ENCODE measurements at regions not wholly inside any gene's neighbourhood (a gene's known extent, or its start where the extent isn't known, plus 50 kb on each side); places are given as distances from the start of the nearest gene placed in this dataset.

DNA sequence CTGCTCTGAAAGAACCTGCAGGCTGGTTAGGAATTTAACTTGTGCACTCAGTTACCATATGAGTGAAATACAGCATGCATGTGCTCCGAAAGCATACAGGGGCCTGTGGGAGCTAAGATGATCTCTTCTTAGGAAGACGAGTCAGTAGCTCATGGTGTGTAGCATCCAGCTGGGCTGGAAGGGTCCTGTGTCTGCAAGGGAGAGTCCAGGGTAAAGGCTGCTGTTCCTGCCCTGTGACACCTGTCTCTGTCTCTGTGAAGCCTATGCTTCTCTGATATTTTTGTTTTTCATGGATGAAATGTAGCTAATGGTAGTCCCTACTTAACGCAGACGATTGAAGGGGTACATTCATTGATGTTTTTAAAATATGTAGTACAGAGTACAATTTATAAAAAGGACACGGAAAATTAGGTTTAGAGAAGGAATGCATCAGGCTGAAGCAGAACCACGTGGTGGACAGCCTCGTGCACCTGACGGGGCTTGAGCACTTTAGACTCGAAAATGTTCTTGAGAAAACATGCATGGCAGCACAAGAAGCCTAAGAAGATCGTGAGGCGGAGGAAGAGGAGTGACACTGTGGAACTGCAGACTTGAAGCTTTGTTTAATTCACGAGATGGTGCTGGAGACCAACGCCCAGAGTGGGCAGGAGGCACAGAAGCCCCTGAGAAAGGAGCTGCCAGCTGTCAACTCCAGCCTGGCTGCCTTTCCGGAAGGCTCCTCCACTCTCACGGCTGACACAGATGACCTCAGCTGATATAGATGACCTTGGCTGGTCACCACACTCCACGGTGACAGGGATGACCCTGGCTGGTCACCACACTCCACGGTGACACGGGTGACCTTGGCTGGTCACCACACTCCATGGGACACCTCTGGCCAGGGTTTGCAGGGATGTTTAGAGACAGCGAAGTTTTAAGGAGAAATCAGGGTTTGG lies 110.6 kb downstream of the TMEM18 start:
- no peak for TF ChIP-seq CTCF (IDR thresholded peaks at IDR 0.05; ENCODE audit: insufficient read depth, low read depth, low read length)
- H3K4me3 ChIP-seq (ENCODE audit: low read depth, low read length): no peak overlapping the region
- no peak for DNase-seq (ENCODE audit: low read depth)

- TF ChIP-seq CTCF (IDR thresholded peaks at IDR 0.05; ENCODE audit: insufficient read depth, low read depth, low read length): no peak
- H3K4me3 ChIP-seq (ENCODE audit: low read depth, low read length): no peak overlapping the region
- DNase-seq (ENCODE audit: low read depth): no peak
Observed at GRCh38 chr2:564471-565181, 112.6 kb downstream of the TMEM18 start.

DNA sequence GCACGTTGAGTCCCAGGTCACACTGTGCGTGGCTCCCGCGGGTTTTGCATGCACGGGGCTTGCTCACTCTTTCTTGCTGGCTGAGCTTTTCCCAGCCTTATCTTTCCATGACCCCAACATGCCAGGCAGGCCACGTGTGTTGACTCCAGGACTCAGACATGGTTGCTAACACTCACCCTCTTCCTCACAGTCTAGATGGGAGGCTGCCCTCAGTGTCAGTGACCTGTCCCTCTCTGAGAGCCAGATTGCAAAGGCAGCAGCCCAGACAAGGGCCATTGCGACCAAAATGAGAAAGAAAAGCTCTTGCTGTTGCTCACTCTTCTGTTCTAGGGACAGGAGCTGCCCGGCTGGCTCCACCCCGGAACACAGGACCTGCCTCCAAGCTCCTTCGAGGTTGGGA lies 113.7 kb downstream of the TMEM18 start:
- no peak for DNase-seq (ENCODE audit: low read depth)
- H3K4me3 ChIP-seq (ENCODE audit: low read depth, low read length): no peak overlapping the region
- no peak for TF ChIP-seq CTCF (IDR thresholded peaks at IDR 0.05; ENCODE audit: insufficient read depth, low read depth, low read length)

DNA sequence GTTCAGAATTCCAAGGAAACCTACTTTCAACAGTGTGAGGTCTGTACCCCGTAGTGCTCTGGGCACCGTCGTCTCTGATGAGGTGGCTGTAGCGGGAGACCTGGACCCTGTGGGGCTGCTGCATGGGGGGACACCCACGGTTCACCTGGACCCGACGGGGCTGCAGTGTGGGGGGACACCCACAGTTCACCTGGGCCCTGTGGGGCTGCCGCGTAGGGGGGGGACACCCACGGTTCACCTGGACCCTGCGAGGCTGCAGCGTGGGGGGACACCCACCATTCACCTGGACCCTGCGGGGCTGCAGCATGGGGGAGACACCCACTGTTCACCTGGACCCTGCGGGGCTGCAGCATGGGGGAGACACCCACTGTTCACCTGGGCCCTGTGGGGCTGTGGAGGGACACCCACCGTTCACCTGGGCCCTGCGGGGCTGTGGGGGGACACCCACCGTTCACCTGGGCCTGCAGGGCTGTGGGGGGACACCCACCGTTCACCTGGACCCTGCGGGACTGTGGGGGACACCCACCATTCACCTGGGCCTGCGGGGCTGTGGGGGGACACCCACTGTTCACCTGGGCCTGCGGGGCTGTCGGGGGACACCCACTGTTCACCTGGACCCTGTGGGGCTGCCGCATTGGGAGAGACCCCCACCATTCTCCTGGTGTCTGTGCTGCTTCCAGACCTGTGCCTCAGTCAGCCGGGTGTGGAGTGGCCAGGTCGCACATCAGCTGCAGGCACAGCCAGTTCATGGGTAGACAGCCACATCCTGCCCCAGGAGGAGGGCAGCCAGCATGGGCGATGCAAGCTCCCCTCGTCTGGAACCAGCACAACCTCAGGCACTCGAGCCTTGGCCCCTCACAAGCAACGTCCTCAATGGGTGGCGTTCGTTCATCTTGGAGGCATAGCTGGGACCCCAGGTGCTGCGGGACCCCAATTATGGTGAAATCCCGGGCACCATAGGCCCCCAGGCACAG lies 114.5 kb downstream of the TMEM18 start:
- no peak for TF ChIP-seq CTCF (IDR thresholded peaks at IDR 0.05; ENCODE audit: insufficient read depth, low read depth, low read length)
- DNase-seq (ENCODE audit: low read depth): no peak
- no peak overlapping the region for H3K4me3 ChIP-seq (ENCODE audit: low read depth, low read length)

DNA sequence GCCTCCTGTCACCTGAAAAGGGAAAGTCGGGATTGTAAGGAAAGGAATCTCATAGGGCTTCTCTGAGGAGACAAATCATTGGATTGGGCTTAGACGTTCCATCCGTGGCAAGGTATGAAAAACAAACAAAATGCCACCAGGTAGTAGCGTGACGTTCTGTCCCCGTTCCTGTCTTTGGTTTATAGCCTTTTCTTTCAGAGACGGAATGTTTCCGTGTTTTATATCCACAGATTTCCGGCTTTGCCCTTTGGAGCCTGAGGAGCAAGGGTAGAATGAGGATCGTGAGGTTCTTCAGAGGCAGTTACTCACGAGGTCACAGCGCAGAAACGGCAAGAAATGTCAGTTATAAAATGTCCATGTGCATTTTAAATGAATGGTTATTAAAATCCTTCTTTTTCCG lies 118.3 kb downstream of the TMEM18 start:
- TF ChIP-seq CTCF (IDR thresholded peaks at IDR 0.05; ENCODE audit: insufficient read depth, low read depth, low read length): no peak
- DNase-seq (ENCODE audit: low read depth): no peak
- no peak overlapping the region for H3K4me3 ChIP-seq (ENCODE audit: low read depth, low read length)

GRCh38 chr2:558302-558642 lies 118.9 kb downstream of the TMEM18 start:
- TF ChIP-seq CTCF (IDR thresholded peaks at IDR 0.05; ENCODE audit: insufficient read depth, low read depth, low read length): no peak
- no peak for DNase-seq (ENCODE audit: low read depth)
- H3K4me3 ChIP-seq (ENCODE audit: low read depth, low read length): no peak overlapping the region

All from fibroblast of villous mesenchyme (primary cell).